Neural cell (in vitro differentiated cells): ENCODE measurements at regions not wholly inside any gene's neighbourhood (a gene's known extent, or its start where the extent isn't known, plus 50 kb on each side); places are given as distances from the start of the nearest gene placed in this dataset.

Source experiments
- H2AFZ ChIP-seq: fragments of 200-600, 300-800 bp; sonication (generic), shearing (Covaris generic); 2 replicates; pipeline ENCODE4 v1.6.0; 2014; ENCODE audit warnings: low read depth, mild to moderate bottlenecking, antibody characterized with exemption, low read length, moderate library complexity
- H3F3A ChIP-seq: fragments of 200-600 bp; shearing (Covaris generic); 2 replicates; pipeline ENCODE4 v1.6.1; 2016; ENCODE audit warnings: mild to moderate bottlenecking, moderate library complexity, mixed read lengths, antibody characterized with exemption, low read length; ENCODE audit not compliant: insufficient read depth, poor library complexity, severe bottlenecking
- H3K27ac ChIP-seq: fragments of 200-600, 300-800 bp; sonication (generic), shearing (Covaris generic); 2 replicates; pipeline ENCODE4 v1.5.1; 2014; ENCODE audit warnings: mild to moderate bottlenecking, low read length, moderate library complexity
- H3K27me3 ChIP-seq: fragments of 300-800, 200-600 bp; sonication (generic), shearing (Covaris generic); 2 replicates; pipeline ENCODE4 v1.6.0; 2014; ENCODE audit warnings: mild to moderate bottlenecking, low read depth, low read length, moderate library complexity; ENCODE audit not compliant: insufficient read depth
- H3K36me3 ChIP-seq: fragments of 300-800, 200-600 bp; sonication (generic), shearing (Covaris generic); 2 replicates; pipeline ENCODE4 v1.5.1; 2014; ENCODE audit warnings: mild to moderate bottlenecking, antibody characterized with exemption, low read length, moderate library complexity; ENCODE audit not compliant: insufficient read depth
- H3K4me2 ChIP-seq: fragments of 300-800, 200-600 bp; sonication (generic), shearing (Covaris generic); 2 replicates; pipeline ENCODE4 v1.6.0; 2014; ENCODE audit warnings: mild to moderate bottlenecking, low read length
- H3K4me3 ChIP-seq: fragments of 300-800, 200-600 bp; sonication (generic), shearing (Covaris generic); 2 replicates; pipeline ENCODE4 v1.5.1; 2014; ENCODE audit warnings: mild to moderate bottlenecking, low read length, moderate library complexity
- H3K79me2 ChIP-seq: fragments of 200-600 bp; shearing (Covaris generic); replicated peaks from 2 replicates; pipeline ENCODE4 v1.6.0; 2014; ENCODE audit warnings: mild to moderate bottlenecking, low read length, moderate library complexity; ENCODE audit not compliant: insufficient read depth
- H3K9ac ChIP-seq: fragments of 300-800, 200-600 bp; sonication (generic), shearing (Covaris generic); 2 replicates; pipeline ENCODE4 v1.6.1; 2016; ENCODE audit warnings: mild to moderate bottlenecking, low read length, mixed read lengths
- H3K9me2 ChIP-seq: fragments of 200-600 bp; shearing (Covaris generic); 2 replicates; pipeline ENCODE4 v1.6.1; 2016; ENCODE audit warnings: mild to moderate bottlenecking, low read length, mixed read lengths; ENCODE audit not compliant: insufficient read depth
- H3K9me3 ChIP-seq: fragments of 200-600, 300-800 bp; sonication (generic), shearing (Covaris generic); 2 replicates; pipeline ENCODE4 v1.6.1; 2016; ENCODE audit warnings: mild to moderate bottlenecking, mixed run types, low read length, moderate library complexity, mixed read lengths
- H4K20me1 ChIP-seq: fragments of 200-600 bp; shearing (Covaris generic); 2 replicates; pipeline ENCODE4 v1.6.1; 2016; ENCODE audit warnings: mild to moderate bottlenecking, mixed run types; ENCODE audit not compliant: insufficient read depth
- EP300 ChIP-seq: fragments of 450-650 bp; conservative IDR thresholded peaks from 2 replicates; pipeline ENCODE4 v1.6.1; 2014; ENCODE audit warnings: antibody characterized with exemption, mild to moderate bottlenecking, moderate library complexity; ENCODE audit not compliant: poor library complexity, severe bottlenecking
- EZH2 ChIP-seq: fragments of 200-600, 300-800 bp; shearing (Covaris generic), sonication (generic); IDR thresholded peaks from 2 replicates; pipeline ENCODE4 v1.6.1; 2014; ENCODE audit warnings: antibody characterized with exemption, low read length, borderline replicate concordance, mild to moderate bottlenecking; ENCODE audit not compliant: insufficient read depth, poor library complexity, severe bottlenecking
- MXI1 ChIP-seq: fragments of 450-650 bp; conservative IDR thresholded peaks from 2 replicates; pipeline ENCODE4 v1.6.1; 2014; ENCODE audit warnings: antibody characterized with exemption, mild to moderate bottlenecking; ENCODE audit not compliant: poor library complexity, severe bottlenecking
- POLR2AphosphoS5 ChIP-seq: IDR thresholded peaks from 2 replicates; pipeline ENCODE4 v1.6.1; 2012
- RAD21 ChIP-seq: fragments of 450-650 bp; conservative IDR thresholded peaks from 2 replicates; pipeline ENCODE4 v1.6.1; 2014; ENCODE audit warnings: antibody characterized with exemption, mild to moderate bottlenecking, moderate library complexity
- SMC3 ChIP-seq: fragments of 450-650 bp; conservative IDR thresholded peaks from 2 replicates; pipeline ENCODE4 v1.6.1; 2014; ENCODE audit warnings: antibody characterized with exemption, mild to moderate bottlenecking, moderate library complexity; ENCODE audit not compliant: poor library complexity
- TAF1 ChIP-seq: IDR thresholded peaks from 2 replicates; pipeline ENCODE4 v1.6.1; 2012; ENCODE audit warnings: low read depth
- TF ChIP-seq, protein P1 (sequence below): fragments of 450-650 bp; IDR thresholded peaks from 2 replicates; pipeline ENCODE4 v1.5.1; 2014; ENCODE audit warnings: antibody characterized with exemption, mild to moderate bottlenecking, moderate library complexity; ENCODE audit not compliant: poor library complexity, severe bottlenecking
- TF ChIP-seq, protein P2 (sequence below): IDR thresholded peaks from 2 replicates; pipeline ENCODE4 v1.6.1; 2012; ENCODE audit warnings: borderline replicate concordance

DNA sequence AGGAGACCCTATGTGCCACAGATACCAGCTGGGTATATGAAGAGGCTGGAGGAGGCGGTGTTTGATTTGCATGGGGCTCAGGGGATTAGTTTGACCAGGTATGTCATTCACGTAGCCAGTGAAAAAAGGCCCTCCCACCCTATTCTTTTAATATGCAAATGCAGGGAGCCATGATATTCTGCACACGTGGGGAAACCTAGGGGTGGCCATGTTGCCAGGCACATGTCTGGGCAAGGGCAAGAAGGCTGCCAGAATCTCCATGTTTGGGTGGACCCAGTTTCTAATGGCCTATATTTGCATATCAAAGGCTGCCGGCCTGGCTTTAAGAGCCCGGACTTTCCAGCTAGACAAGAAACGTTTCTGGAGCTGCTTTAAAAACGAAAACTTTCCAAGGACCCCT is 60.4 kb downstream of the SOX4 start:
- no peaks in the 10 kb centered on the region for H3K27me3 ChIP-seq
- TF ChIP-seq MXI1 (no peak), SMC3 (no peak), EZH2 (no peak), TAF1 (no peak)
- TF ChIP-seq, protein P1, sequence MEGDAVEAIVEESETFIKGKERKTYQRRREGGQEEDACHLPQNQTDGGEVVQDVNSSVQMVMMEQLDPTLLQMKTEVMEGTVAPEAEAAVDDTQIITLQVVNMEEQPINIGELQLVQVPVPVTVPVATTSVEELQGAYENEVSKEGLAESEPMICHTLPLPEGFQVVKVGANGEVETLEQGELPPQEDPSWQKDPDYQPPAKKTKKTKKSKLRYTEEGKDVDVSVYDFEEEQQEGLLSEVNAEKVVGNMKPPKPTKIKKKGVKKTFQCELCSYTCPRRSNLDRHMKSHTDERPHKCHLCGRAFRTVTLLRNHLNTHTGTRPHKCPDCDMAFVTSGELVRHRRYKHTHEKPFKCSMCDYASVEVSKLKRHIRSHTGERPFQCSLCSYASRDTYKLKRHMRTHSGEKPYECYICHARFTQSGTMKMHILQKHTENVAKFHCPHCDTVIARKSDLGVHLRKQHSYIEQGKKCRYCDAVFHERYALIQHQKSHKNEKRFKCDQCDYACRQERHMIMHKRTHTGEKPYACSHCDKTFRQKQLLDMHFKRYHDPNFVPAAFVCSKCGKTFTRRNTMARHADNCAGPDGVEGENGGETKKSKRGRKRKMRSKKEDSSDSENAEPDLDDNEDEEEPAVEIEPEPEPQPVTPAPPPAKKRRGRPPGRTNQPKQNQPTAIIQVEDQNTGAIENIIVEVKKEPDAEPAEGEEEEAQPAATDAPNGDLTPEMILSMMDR: no peak
- H3K4me2 ChIP-seq: no peak overlapping the region
- no peaks in the 10 kb centered on the region for H3K79me2 ChIP-seq
- H3K9me2 ChIP-seq: no peaks in the 10 kb centered on the region
- no peaks in the 10 kb centered on the region for H4K20me1 ChIP-seq
- H3K9ac ChIP-seq: no peak overlapping the region
- H3K4me3 ChIP-seq: no peak overlapping the region
- no peaks in the 10 kb centered on the region for H3F3A ChIP-seq
- H3K36me3 ChIP-seq: no peaks in the 10 kb centered on the region
- no peak overlapping the region for H3K27ac ChIP-seq
- H3K9me3 ChIP-seq: no peaks in the 10 kb centered on the region
- no peak overlapping the region for H2AFZ ChIP-seq

DNA sequence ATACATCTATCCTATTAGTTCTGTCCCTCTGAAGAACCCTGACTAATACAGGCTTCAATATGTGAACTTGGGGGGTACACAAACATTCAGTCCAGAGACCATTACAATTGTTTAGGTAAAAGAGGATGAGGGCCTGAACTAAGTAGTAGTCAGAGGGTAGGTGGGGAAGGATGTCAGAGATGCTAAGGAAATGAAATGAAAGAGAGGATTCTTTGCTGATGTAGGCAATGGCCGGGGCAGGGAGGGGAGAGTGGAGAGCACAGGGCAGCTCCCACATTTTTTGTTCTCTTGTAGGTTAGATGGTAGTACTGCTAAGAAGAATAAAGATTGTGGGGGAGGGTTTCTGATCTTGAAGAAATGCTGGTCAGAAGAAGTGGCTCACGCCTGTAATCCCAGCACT is 60.8 kb downstream of the SOX4 start:
- no peaks in the 10 kb centered on the region for H3K79me2 ChIP-seq
- no peak overlapping the region for H3K4me2 ChIP-seq
- H3K4me3 ChIP-seq: no peak overlapping the region
- H3K9me3 ChIP-seq: no peaks in the 10 kb centered on the region
- no peaks in the 10 kb centered on the region for H4K20me1 ChIP-seq
- no peaks in the 10 kb centered on the region for H3K9me2 ChIP-seq
- H3K36me3 ChIP-seq: no peaks in the 10 kb centered on the region
- no peak overlapping the region for H3K9ac ChIP-seq
- no peaks in the 10 kb centered on the region for H3F3A ChIP-seq
- no peak for TF ChIP-seq EP300
- no peak for TF ChIP-seq RAD21
- TF ChIP-seq TAF1: no peak
- TF ChIP-seq, protein P2, sequence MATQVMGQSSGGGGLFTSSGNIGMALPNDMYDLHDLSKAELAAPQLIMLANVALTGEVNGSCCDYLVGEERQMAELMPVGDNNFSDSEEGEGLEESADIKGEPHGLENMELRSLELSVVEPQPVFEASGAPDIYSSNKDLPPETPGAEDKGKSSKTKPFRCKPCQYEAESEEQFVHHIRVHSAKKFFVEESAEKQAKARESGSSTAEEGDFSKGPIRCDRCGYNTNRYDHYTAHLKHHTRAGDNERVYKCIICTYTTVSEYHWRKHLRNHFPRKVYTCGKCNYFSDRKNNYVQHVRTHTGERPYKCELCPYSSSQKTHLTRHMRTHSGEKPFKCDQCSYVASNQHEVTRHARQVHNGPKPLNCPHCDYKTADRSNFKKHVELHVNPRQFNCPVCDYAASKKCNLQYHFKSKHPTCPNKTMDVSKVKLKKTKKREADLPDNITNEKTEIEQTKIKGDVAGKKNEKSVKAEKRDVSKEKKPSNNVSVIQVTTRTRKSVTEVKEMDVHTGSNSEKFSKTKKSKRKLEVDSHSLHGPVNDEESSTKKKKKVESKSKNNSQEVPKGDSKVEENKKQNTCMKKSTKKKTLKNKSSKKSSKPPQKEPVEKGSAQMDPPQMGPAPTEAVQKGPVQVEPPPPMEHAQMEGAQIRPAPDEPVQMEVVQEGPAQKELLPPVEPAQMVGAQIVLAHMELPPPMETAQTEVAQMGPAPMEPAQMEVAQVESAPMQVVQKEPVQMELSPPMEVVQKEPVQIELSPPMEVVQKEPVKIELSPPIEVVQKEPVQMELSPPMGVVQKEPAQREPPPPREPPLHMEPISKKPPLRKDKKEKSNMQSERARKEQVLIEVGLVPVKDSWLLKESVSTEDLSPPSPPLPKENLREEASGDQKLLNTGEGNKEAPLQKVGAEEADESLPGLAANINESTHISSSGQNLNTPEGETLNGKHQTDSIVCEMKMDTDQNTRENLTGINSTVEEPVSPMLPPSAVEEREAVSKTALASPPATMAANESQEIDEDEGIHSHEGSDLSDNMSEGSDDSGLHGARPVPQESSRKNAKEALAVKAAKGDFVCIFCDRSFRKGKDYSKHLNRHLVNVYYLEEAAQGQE: no peak
- TF ChIP-seq, protein P1: no peak
- no peak for TF ChIP-seq POLR2AphosphoS5
- TF ChIP-seq MXI1: no peak
- no peak for TF ChIP-seq EZH2
- no peak for TF ChIP-seq SMC3
- H2AFZ ChIP-seq: no peak overlapping the region
- no peak overlapping the region for H3K27ac ChIP-seq
- no peaks in the 10 kb centered on the region for H3K27me3 ChIP-seq
